ENCODE measurements at regions not wholly inside any gene's neighbourhood (a gene's known extent, or its start where the extent isn't known, plus 50 kb on each side); places are given as distances from the start of the nearest gene placed in this dataset.
"Not testable (repeated sequence)": the region's sequence is repeated elsewhere in the genome, so short reads cannot be mapped to it uniquely, and the experiment has no call there.

DNA sequence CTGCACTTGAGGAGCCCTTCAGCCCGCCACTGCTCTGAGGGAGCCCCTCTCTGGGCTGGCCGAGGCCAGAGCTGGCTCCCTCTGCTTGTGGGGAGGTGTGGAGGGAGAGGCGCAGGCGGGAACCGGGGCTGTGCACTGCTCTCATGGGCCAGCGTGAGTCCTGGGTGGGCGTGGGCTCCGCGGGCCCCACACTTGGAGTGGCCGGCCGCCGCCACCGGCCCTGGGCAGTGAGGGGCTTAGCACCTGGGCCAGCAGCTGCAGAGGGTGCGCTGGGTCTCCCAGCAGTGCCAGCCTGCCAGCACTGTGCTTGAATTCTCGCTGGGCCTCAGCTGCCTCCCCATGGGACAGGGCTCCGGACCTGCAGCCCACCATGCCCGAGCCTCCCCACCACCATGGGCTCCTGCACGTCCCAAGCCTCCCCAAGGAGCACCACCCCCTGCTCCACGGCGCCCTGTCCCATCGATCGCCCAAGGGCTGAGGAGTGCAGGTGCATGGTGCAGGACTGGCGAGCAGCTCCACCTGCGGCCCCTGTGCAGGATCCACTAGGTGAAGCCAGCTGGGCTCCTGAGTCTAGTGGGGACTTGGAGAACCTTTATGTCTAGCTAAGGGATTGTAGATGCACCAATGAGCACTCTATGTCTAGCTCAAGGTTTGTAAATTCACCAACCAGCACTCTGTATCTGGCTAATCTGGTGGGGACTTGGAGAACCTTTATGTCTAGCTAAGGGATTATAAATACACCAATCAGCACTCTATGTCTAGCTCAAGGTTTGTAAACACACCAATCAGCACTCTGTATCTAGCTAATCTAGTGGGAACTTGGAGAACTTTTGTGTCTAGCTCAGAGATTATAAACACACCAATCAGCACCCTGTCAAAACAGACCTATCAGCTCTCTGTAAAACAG, 1180.3 kb downstream of the FSCB start:
- H3K4me3 ChIP-seq (ENCODE audit: low read depth in 1 of 2, low read length in 2 of 2); H3K36me3 ChIP-seq (ENCODE audit: control insufficient read depth in 2 of 2, insufficient read depth in 2 of 2, low read length in 1 of 2); H3K9me3 ChIP-seq (ENCODE audit: control insufficient read depth in 2 of 2, insufficient read depth in 1 of 2, low read depth in 1 of 2, low read length in 1 of 2); H3K27ac ChIP-seq (ENCODE audit: low read depth in 2 of 2, low read length in 1 of 2); H3K4me1 ChIP-seq (ENCODE audit: control insufficient read depth in 2 of 2, insufficient read depth in 2 of 2, low read length in 1 of 2); H3K27me3 ChIP-seq (ENCODE audit: control insufficient read depth in 1 of 2, insufficient read depth in 2 of 2, low read length in 2 of 2): not testable (repeated sequence)
- WGBS, 2 donors, result 90 to 94% methylated on average over 24 of the region's 24 CpGs

DNA sequence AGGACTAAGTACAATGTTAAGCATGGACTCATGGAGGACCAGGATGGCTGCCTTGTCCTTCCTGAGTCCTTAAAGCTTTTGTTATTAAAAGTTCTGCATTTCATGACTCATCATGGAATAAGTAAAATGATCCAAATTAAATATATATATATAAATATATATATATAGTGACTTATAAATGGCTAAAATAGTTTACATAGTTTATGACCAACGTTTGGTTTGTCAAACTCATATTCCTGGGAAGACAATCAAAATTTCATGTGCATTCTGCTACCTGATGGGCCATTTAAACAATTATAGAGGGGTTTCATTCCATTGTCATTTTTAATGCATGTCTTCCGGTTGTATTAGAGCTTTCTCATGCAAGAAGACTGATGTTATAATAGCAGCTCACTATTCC, 1190.7 kb downstream of the FSCB start:
- 66% methylated on average over 2 of the region's 2 CpGs for WGBS, 2 donors
- H3K36me3 ChIP-seq (ENCODE audit: control insufficient read depth in 2 of 2, insufficient read depth in 2 of 2, low read length in 1 of 2), result no peaks in the 10 kb centered on the region
- no peaks in the 10 kb centered on the region for H3K4me1 ChIP-seq (ENCODE audit: control insufficient read depth in 2 of 2, insufficient read depth in 2 of 2, low read length in 1 of 2)
- no peak overlapping the region for H3K4me3 ChIP-seq (ENCODE audit: low read depth in 1 of 2, low read length in 2 of 2)
- no peaks in the 10 kb centered on the region for H3K27me3 ChIP-seq (ENCODE audit: control insufficient read depth in 1 of 2, insufficient read depth in 2 of 2, low read length in 2 of 2)
- no peak overlapping the region for H3K27ac ChIP-seq (ENCODE audit: low read depth in 2 of 2, low read length in 1 of 2)
- no peaks in the 10 kb centered on the region for H3K9me3 ChIP-seq (ENCODE audit: control insufficient read depth in 2 of 2, insufficient read depth in 1 of 2, low read depth in 1 of 2, low read length in 1 of 2)

DNA sequence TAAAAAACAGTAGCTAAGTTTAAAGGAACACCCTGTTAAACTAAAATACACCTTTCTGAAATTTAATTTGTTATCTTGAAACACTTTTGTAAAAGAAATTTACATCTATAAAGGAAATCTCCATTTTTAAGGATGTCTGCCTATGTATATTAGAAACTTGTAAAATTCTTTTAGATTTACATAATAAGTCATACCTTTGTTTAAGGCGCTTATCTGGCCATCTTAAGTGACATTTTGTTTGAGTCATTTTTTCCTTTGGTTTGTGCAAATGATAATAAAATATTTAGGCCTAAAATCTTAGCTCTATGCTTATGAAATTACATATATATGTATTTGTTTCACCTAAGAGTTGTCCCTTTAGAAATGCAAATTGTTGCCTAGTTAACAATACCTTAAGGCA, 1193.4 kb downstream of the FSCB start:
- H3K27ac ChIP-seq (ENCODE audit: low read depth in 2 of 2, low read length in 1 of 2), result no peak overlapping the region
- H3K36me3 ChIP-seq (ENCODE audit: control insufficient read depth in 2 of 2, insufficient read depth in 2 of 2, low read length in 1 of 2), result no peaks in the 10 kb centered on the region
- WGBS, 2 donors, result 78 to 93% methylated on average over 1 of the region's 1 CpG
- no peak overlapping the region for H3K4me3 ChIP-seq (ENCODE audit: low read depth in 1 of 2, low read length in 2 of 2)
- H3K4me1 ChIP-seq (ENCODE audit: control insufficient read depth in 2 of 2, insufficient read depth in 2 of 2, low read length in 1 of 2), result no peaks in the 10 kb centered on the region
- no peaks in the 10 kb centered on the region for H3K9me3 ChIP-seq (ENCODE audit: control insufficient read depth in 2 of 2, insufficient read depth in 1 of 2, low read depth in 1 of 2, low read length in 1 of 2)
- no peaks in the 10 kb centered on the region for H3K27me3 ChIP-seq (ENCODE audit: control insufficient read depth in 1 of 2, insufficient read depth in 2 of 2, low read length in 2 of 2)

DNA sequence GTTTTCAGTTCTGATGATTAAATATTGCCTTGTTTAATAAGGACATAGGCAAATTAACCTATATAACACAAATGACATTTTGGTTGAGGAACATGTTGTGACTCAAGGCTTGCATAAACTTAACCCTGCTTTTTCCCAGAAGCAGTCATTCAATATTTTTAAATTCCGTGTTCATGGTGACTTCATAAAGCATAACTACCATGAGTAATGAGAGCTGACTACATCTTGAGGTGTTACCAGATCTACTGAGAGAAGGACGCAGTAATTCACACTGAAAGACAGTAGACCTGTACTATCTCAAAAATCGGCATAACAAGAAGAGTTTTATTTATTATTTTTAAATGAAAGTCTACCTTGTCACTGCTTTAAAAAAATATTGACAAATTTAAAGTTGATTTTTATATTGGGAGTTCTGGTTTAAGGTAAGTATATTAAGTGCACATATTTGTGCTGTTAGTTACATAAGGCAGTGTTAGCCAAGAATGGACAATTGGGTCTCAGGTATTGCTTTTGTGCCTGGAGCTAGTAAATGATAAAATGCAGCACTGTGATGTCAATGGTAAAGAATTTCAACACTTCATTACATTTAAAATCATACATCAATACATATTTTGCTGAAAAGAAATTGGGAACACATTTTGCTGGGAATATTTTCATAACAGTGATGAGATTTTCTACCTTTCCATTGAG, 1198.5 kb downstream of the FSCB start:
- H3K4me1 ChIP-seq (ENCODE audit: control insufficient read depth in 2 of 2, insufficient read depth in 2 of 2, low read length in 1 of 2), result no peaks in the 10 kb centered on the region
- whole genome bisulfite sequencing, 2 donors, result 82% methylated on average over 3 of the region's 3 CpGs
- H3K9me3 ChIP-seq (ENCODE audit: control insufficient read depth in 2 of 2, insufficient read depth in 1 of 2, low read depth in 1 of 2, low read length in 1 of 2), result no peaks in the 10 kb centered on the region

DNA sequence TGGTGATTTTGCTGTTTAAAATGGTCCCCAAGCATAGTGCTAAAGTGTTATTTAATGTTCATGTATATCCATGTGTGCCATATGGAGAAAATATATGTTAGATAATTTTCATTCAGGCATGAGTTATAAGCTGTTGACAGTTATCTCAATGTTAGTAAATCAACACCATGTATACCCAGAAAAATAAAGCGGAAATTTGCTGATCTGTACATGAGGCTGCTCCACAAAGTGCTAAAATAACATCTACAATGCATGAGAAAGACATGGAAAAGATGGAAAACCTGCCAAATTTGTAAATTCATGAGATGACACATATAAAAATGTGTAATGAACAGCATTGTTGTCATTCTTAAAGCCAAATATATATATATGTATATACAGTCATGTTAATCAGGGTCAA, 1199.2 kb downstream of the FSCB start:
- Histone ChIP-seq H3K4me3 (ENCODE audit: low read depth in 1 of 2, low read length in 2 of 2) (no peak overlapping the region), H3K27me3 (ENCODE audit: control insufficient read depth in 1 of 2, insufficient read depth in 2 of 2, low read length in 2 of 2) (no peaks in the 10 kb centered on the region), H3K27ac (ENCODE audit: low read depth in 2 of 2, low read length in 1 of 2) (no peak overlapping the region), H3K4me1 (ENCODE audit: control insufficient read depth in 2 of 2, insufficient read depth in 2 of 2, low read length in 1 of 2) (no peaks in the 10 kb centered on the region), H3K9me3 (ENCODE audit: control insufficient read depth in 2 of 2, insufficient read depth in 1 of 2, low read depth in 1 of 2, low read length in 1 of 2) (no peaks in the 10 kb centered on the region), H3K36me3 (ENCODE audit: control insufficient read depth in 2 of 2, insufficient read depth in 2 of 2, low read length in 1 of 2) (no peaks in the 10 kb centered on the region)
- 64 to 70% methylated on average over 1 of the region's 1 CpG for WGBS, 2 donors

More for the DNA sequence above, 1198.5 kb downstream of the FSCB start:
- H3K36me3 ChIP-seq (ENCODE audit: control insufficient read depth in 2 of 2, insufficient read depth in 2 of 2, low read length in 1 of 2), result no peaks in the 10 kb centered on the region
- no peaks in the 10 kb centered on the region for H3K27me3 ChIP-seq (ENCODE audit: control insufficient read depth in 1 of 2, insufficient read depth in 2 of 2, low read length in 2 of 2)
- no peak overlapping the region for H3K27ac ChIP-seq (ENCODE audit: low read depth in 2 of 2, low read length in 1 of 2)
- H3K4me3 ChIP-seq (ENCODE audit: low read depth in 1 of 2, low read length in 2 of 2), result no peak overlapping the region

DNA sequence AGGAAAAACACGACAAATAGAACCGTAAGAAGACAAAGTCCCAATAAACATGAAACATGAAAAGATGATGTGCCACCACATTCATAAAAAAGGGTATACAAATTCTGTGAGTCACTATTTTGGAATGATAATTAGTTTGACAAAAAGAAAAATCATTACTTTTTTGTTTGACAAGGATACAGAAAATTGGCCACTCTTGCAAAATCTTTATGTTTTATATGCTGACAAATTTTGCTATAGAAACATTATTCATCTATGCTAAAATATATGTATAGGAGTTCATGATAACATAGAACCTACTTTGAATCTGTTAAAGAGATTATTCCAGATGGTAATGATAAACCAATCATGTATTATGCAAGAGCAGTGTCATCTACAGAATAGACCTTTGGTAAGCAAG, 1201.0 kb downstream of the FSCB start:
- H3K36me3 ChIP-seq (ENCODE audit: control insufficient read depth in 2 of 2, insufficient read depth in 2 of 2, low read length in 1 of 2), result no peaks in the 10 kb centered on the region
- no peaks in the 10 kb centered on the region for H3K27me3 ChIP-seq (ENCODE audit: control insufficient read depth in 1 of 2, insufficient read depth in 2 of 2, low read length in 2 of 2)
- 78 to 89% methylated on average over 2 of the region's 2 CpGs for WGBS, 2 donors
- H3K4me3 ChIP-seq (ENCODE audit: low read depth in 1 of 2, low read length in 2 of 2), result no peak overlapping the region
- no peaks in the 10 kb centered on the region for H3K4me1 ChIP-seq (ENCODE audit: control insufficient read depth in 2 of 2, insufficient read depth in 2 of 2, low read length in 1 of 2)
- no peak overlapping the region for H3K27ac ChIP-seq (ENCODE audit: low read depth in 2 of 2, low read length in 1 of 2)
- no peaks in the 10 kb centered on the region for H3K9me3 ChIP-seq (ENCODE audit: control insufficient read depth in 2 of 2, insufficient read depth in 1 of 2, low read depth in 1 of 2, low read length in 1 of 2)

DNA sequence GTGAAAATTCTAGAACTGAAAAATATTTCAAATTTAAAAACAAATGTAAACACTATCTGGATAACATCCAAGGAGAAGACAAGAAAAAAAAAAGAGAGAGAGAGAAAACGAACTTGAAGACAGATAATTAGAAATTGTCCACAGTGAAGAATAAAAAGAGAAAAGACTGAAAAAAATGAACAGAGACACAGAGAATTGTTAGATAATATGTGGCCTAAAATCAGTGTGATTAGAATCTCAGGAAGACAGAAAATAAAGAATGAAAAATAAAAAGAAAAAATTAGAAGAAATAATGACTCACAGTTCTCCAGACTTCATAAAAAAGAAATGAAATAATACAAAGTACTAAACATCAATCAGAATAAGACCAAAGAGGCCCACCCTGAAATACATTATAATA, 1209.3 kb downstream of the FSCB start:
- H3K27me3 ChIP-seq (ENCODE audit: control insufficient read depth in 1 of 2, insufficient read depth in 2 of 2, low read length in 2 of 2), result no peaks in the 10 kb centered on the region
- no peaks in the 10 kb centered on the region for H3K9me3 ChIP-seq (ENCODE audit: control insufficient read depth in 2 of 2, insufficient read depth in 1 of 2, low read depth in 1 of 2, low read length in 1 of 2)
- 42 to 52% methylated on average over 1 of the region's 1 CpG for whole genome bisulfite sequencing, 2 donors
- H3K36me3 ChIP-seq (ENCODE audit: control insufficient read depth in 2 of 2, insufficient read depth in 2 of 2, low read length in 1 of 2), result no peaks in the 10 kb centered on the region
- H3K4me1 ChIP-seq (ENCODE audit: control insufficient read depth in 2 of 2, insufficient read depth in 2 of 2, low read length in 1 of 2), result no peaks in the 10 kb centered on the region
- no peak overlapping the region for H3K27ac ChIP-seq (ENCODE audit: low read depth in 2 of 2, low read length in 1 of 2)
- H3K4me3 ChIP-seq (ENCODE audit: low read depth in 1 of 2, low read length in 2 of 2), result no peak overlapping the region

DNA sequence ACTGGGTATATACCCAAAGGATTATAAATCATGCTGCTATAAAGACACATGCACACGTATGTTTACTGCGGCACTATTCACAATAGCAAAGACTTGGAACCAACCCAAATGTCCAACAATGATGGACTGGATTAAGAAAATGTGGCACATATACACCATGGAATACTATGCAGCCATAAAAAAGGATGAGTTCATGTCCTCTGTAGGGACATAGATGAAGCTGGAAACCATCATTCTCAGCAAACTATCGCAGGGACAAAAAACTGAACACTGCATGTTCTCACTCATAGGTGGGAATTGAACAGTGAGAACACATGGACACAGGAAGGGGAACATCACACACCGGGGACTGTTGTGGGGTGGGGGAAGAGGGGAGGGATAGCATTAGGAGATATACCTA, 1211.0 kb downstream of the FSCB start:
- not testable (repeated sequence) for H3K27me3 ChIP-seq (ENCODE audit: control insufficient read depth in 1 of 2, insufficient read depth in 2 of 2, low read length in 2 of 2); H3K36me3 ChIP-seq (ENCODE audit: control insufficient read depth in 2 of 2, insufficient read depth in 2 of 2, low read length in 1 of 2); H3K27ac ChIP-seq (ENCODE audit: low read depth in 2 of 2, low read length in 1 of 2); H3K4me3 ChIP-seq (ENCODE audit: low read depth in 1 of 2, low read length in 2 of 2); H3K9me3 ChIP-seq (ENCODE audit: control insufficient read depth in 2 of 2, insufficient read depth in 1 of 2, low read depth in 1 of 2, low read length in 1 of 2); H3K4me1 ChIP-seq (ENCODE audit: control insufficient read depth in 2 of 2, insufficient read depth in 2 of 2, low read length in 1 of 2)
- 91 to 97% methylated on average over 1 to 2 of the region's 4 CpGs for WGBS, 2 donors

DNA sequence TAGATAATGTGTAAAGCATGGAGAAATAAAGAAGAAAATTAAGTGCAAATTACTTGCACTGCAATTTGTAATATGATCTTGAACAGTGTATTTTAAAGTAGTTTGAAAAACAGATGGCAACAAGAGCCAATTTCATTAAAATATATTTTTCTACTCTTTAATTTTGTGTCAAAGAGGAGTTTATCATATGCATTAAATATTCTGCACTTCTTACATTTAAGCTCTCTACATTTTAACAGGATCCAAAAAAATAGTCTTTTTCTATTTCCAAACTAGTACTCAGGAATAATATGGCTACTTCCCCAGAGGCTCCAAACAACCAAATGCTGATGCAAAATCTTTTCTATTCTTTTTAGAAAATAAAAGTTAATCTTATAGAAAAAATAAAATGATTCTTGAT, 1221.5 kb downstream of the FSCB start:
- H3K9me3 ChIP-seq (ENCODE audit: control insufficient read depth in 2 of 2, insufficient read depth in 1 of 2, low read depth in 1 of 2, low read length in 1 of 2), result peaks cover 0 to 3% of the 10 kb centered on the region in 2 donors
- no peak overlapping the region for H3K27ac ChIP-seq (ENCODE audit: low read depth in 2 of 2, low read length in 1 of 2)
- no peaks in the 10 kb centered on the region for H3K4me1 ChIP-seq (ENCODE audit: control insufficient read depth in 2 of 2, insufficient read depth in 2 of 2, low read length in 1 of 2)
- no peaks in the 10 kb centered on the region for H3K27me3 ChIP-seq (ENCODE audit: control insufficient read depth in 1 of 2, insufficient read depth in 2 of 2, low read length in 2 of 2)
- H3K36me3 ChIP-seq (ENCODE audit: control insufficient read depth in 2 of 2, insufficient read depth in 2 of 2, low read length in 1 of 2), result no peaks in the 10 kb centered on the region
- no peak overlapping the region for H3K4me3 ChIP-seq (ENCODE audit: low read depth in 1 of 2, low read length in 2 of 2)

DNA sequence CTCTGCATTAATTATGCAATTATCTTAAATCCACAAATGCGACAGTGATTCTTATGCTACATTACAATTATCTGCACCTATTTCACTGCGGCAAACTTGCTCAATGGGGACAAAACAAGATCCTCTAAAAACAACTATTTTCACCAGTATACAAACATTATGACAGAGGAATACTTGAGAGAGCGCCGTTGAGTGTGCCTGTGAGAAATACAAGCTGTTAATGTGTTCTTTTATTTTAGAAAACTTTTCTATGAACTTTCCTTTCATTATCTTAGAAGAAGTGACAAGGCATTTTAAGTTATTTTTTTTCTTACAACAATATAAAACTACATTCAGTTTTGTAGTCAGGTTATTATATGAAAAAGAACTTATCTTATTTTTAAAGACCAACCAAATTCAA, 1247.0 kb downstream of the FSCB start:
- no peaks in the 10 kb centered on the region for H3K27me3 ChIP-seq (ENCODE audit: control insufficient read depth in 1 of 2, insufficient read depth in 2 of 2, low read length in 2 of 2)
- H3K27ac ChIP-seq (ENCODE audit: low read depth in 2 of 2, low read length in 1 of 2), result no peak overlapping the region
- 70 to 75% methylated on average over 4 of the region's 4 CpGs for whole genome bisulfite sequencing, 2 donors
- H3K4me3 ChIP-seq (ENCODE audit: low read depth in 1 of 2, low read length in 2 of 2), result no peak overlapping the region
- H3K4me1 ChIP-seq (ENCODE audit: control insufficient read depth in 2 of 2, insufficient read depth in 2 of 2, low read length in 1 of 2), result no peaks in the 10 kb centered on the region
- no peaks in the 10 kb centered on the region for H3K36me3 ChIP-seq (ENCODE audit: control insufficient read depth in 2 of 2, insufficient read depth in 2 of 2, low read length in 1 of 2)
- H3K9me3 ChIP-seq (ENCODE audit: control insufficient read depth in 2 of 2, insufficient read depth in 1 of 2, low read depth in 1 of 2, low read length in 1 of 2), result no peaks in the 10 kb centered on the region

All from esophagus (tissue), 2 donors.